Lower lobe of right lung (tissue), 2 donors: ENCODE measurements at regions not wholly inside any gene's neighbourhood (a gene's known extent, or its start where the extent isn't known, plus 50 kb on each side); places are given as distances from the start of the nearest gene placed in this dataset.

Source experiments
- ATAC-seq, 2 donors: fragments of 200-7000 bp; cut with Tn5 transposase; one replicate each; pipeline ENCODE4 v1.9.1; 2020 to 2022; ENCODE audit warnings: mild to moderate bottlenecking in 2 of 2, moderate library complexity in 2 of 2
- DNase-seq: peaks from one replicate; pipeline ENCODE4 v3.0.0-alpha.2; 2020
- H3K27ac ChIP-seq: fragments of 200-600 bp; one replicate; pipeline ENCODE4 v1.8.0; 2022
- H3K27me3 ChIP-seq: fragments of 200-600 bp; one replicate; pipeline ENCODE4 v1.8.0; 2022; ENCODE audit warnings: low read depth
- H3K36me3 ChIP-seq: fragments of 200-600 bp; one replicate; pipeline ENCODE4 v1.8.0; 2022; ENCODE audit warnings: mild to moderate bottlenecking
- H3K4me1 ChIP-seq: fragments of 200-600 bp; one replicate; pipeline ENCODE4 v1.8.0; 2022
- H3K4me3 ChIP-seq: fragments of 200-600 bp; one replicate; pipeline ENCODE4 v1.8.0; 2022; ENCODE audit warnings: mild to moderate bottlenecking
- H3K9me3 ChIP-seq: fragments of 200-600 bp; one replicate; pipeline ENCODE4 v1.8.0; 2022
- CTCF ChIP-seq: fragments of 200-600 bp; IDR thresholded peaks from one replicate; pipeline ENCODE4 v1.8.0; 2022; ENCODE audit warnings: antibody characterized with exemption, mild to moderate bottlenecking
- intact Hi-C: fragments of 100-400 bp; cut with DNase I; formaldehyde crosslinking; loops from one replicate; pipeline ENCODE4 v1.11.0; 2022
- donor health status: DM: no; HTN: yes; CAD: no; lungs with severe emphysema.

- DNase-seq: no peak
- Histone ChIP-seq H3K4me3 (no peak overlapping the region), H3K4me1 (no peaks in the 10 kb centered on the region), H3K27ac (no peak overlapping the region), H3K36me3 (no peaks in the 10 kb centered on the region), H3K9me3 (no peaks in the 10 kb centered on the region), H3K27me3 (peaks cover 12% of the 10 kb centered on the region)
- no peak for ATAC-seq
- intact Hi-C loops: no loop called here
- no peak for TF ChIP-seq CTCF
Measured at GRCh38 chr6:40732878-40733277, 145.7 kb upstream of the LRFN2 start.

GRCh38 chr6:40728643-40729042, 141.5 kb upstream of the LRFN2 start:
- Histone ChIP-seq H3K27ac (no peak overlapping the region), H3K27me3 (peaks cover 4% of the 10 kb centered on the region), H3K4me1 (no peaks in the 10 kb centered on the region), H3K36me3 (no peaks in the 10 kb centered on the region), H3K4me3 (no peak overlapping the region), H3K9me3 (no peaks in the 10 kb centered on the region)
- intact Hi-C loops: no loop called here
- TF ChIP-seq CTCF: no peak
- ATAC-seq: no peak
- no peak for DNase-seq

GRCh38 chr6:40727271-40727670, 140.1 kb upstream of the LRFN2 start:
- Histone ChIP-seq H3K27me3 (peaks cover 4% of the 10 kb centered on the region), H3K9me3 (no peaks in the 10 kb centered on the region), H3K27ac (no peak overlapping the region), H3K4me3 (no peak overlapping the region), H3K36me3 (no peaks in the 10 kb centered on the region), H3K4me1 (no peaks in the 10 kb centered on the region)
- ATAC-seq (no peak), DNase-seq (no peak)
- TF ChIP-seq CTCF: no peak
- intact Hi-C loops: no loop called here

GRCh38 chr6:40726853-40727252, 139.7 kb upstream of the LRFN2 start:
- no peaks in the 10 kb centered on the region for H3K4me1 ChIP-seq
- intact Hi-C loops: no loop called here
- peaks cover 4% of the 10 kb centered on the region for H3K27me3 ChIP-seq
- no peaks in the 10 kb centered on the region for H3K36me3 ChIP-seq
- DNase-seq (no peak), ATAC-seq (no peak)
- no peak overlapping the region for H3K4me3 ChIP-seq
- no peaks in the 10 kb centered on the region for H3K9me3 ChIP-seq
- H3K27ac ChIP-seq: no peak overlapping the region
- TF ChIP-seq CTCF: no peak

- H3K9me3 ChIP-seq: no peaks in the 10 kb centered on the region
- no peak for DNase-seq
Measured at GRCh38 chr6:40725390-40725789, 138.2 kb upstream of the LRFN2 start.

More at GRCh38 chr6:40725390-40725789, 138.2 kb upstream of the LRFN2 start:
- no peak overlapping the region for H3K27ac ChIP-seq
- H3K4me3 ChIP-seq: no peak overlapping the region
- TF ChIP-seq CTCF: no peak
- H3K36me3 ChIP-seq: no peaks in the 10 kb centered on the region
- no peak for ATAC-seq
- peaks cover 4% of the 10 kb centered on the region for H3K27me3 ChIP-seq
- intact Hi-C loops: no loop called here
- peaks cover 3% of the 10 kb centered on the region for H3K4me1 ChIP-seq
